ENCODE measurements at regions not wholly inside any gene's neighbourhood (a gene's known extent, or its start where the extent isn't known, plus 50 kb on each side); places are given as distances from the start of the nearest gene placed in this dataset.

DNA sequence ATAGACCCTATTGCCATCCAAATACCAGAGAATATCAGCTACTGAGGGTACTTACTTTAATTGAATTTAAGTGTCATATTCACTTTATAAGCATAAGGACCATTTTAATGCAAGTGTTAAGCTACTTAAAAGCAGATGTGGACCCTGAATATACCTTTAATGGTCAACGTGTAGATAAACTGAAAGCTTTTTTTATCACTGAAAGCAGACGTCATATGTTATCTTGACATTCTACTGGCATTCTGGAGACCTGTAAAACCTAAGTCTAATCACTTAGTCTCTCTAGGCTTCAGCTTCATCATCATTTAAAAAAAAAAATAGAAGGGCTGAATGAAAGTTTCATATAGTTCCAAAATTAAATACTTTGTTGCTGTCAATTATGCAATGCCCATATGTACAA, 116.5 kb downstream of the ELAPOR2 start:
- no peak for DNase-seq

DNA sequence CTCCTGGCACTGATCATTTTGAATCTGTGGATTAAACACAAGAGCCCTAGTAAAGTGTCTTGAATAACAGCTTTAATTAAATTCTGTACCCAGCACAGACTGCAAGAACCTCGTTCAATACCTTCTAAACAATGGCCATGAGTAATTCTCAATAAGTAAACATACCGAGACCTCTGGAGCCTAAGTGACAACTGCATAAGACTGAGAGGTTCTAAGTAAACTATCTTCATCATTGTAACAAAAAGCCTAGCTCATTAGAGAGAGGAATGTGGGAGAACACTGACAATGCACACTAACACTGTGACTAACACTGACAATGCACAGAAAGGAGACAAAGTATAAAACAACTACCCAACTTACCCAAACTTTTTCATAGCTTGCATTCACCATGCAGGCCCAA, 117.4 kb downstream of the ELAPOR2 start:
- no peak for DNase-seq

DNA sequence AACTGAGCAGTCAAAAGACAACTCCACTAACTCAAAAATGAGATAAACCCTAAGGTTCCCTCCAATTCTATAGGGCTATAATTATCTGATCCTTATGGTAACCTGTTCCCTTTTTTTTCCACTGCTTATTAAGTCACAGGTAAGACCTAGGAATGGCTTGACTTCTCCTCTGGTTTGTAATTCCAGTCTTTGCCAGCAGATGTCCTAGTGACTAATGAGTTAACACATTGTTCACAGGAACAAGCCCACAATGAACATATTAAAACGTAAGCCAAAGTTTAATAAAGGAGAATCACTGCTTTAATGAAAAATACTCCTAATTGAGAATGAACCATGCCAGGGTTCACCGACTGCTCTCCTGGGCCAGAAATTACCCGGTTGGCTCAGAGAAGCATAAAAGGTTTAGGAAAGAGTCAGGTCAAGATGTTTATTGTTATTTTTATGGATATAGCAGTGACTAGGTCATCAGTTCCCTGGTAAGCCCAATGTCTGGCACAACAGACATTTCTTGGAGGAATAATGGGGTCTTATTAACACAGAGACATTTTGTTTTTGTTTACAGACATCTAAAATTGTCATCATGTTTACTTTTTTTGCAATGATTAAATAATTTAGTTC, 120.1 kb downstream of the ELAPOR2 start:
- DNase-seq, result peak; percentile 76

DNA sequence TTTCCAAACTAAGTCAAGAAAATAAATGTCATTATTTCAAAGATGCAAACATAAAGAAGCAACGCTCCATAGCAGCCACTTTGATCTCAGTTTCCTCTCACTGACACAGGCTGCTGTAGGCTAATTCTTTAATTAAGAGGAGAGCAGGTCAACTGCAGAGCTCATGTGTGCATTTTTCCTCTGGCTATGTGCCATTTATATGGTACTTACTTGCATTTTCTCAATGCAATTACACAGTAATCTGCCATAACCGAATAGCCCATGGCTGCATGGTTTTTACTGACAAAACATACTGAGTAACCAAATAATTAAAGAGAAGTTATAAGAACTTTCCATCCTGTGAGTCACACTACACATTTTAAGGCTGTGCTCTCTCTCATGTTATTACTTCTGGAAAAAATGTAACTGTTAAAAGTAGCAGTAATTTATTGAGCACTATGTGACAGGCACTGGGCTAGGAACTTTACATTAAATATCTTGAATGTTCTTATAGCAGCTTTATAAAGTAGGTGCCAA, 122.0 kb downstream of the ELAPOR2 start:
- DNase-seq, result no peak

DNA sequence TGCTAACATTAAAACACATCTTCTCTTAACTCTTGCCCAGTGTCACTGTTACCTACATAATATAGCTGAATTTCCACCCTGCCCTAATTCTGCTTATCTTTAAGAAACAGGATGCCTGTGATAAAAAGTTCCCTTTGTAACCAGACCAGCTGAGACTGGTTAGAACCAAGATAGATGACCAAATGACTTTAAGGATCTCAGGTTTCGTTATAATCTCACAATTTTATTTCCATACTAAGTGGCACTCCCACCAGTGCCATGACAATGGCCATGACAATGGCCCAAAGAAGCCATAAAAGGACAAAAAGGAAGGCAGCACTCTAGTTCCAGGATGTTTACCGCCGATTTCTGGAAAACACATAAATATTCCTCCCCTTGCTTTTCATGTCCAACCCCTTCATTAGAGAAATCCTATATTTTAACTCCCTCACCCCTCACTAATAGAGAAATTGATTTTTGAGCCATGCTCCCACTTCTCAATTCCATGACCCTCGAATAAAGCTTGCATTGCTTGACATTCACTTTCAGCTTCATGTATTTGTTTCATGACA, 126.1 kb downstream of the ELAPOR2 start:
- DNase-seq, result no peak

DNA sequence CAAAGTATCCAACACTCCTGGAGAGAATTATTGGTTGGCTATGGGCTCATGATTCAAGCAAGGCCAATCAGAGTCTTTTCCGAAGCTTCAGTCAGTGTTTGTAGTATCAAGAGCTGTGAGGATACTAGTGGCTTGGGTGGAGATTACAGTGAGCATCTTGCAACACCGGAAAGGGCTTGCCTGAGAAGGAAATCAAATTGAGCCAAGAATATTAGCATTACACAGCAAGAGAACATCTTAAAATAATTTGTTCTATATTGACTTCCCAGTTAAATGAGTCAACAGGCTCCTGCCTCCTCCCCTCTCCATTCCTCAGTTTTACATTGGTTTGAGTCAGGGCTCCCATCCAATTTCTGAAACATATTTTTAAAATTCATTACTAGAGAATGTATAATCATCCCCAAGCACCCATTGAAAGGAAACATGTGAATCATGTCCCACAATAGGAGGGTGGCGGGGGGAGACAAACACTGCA, 127.4 kb downstream of the ELAPOR2 start:
- no peak for DNase-seq

DNA sequence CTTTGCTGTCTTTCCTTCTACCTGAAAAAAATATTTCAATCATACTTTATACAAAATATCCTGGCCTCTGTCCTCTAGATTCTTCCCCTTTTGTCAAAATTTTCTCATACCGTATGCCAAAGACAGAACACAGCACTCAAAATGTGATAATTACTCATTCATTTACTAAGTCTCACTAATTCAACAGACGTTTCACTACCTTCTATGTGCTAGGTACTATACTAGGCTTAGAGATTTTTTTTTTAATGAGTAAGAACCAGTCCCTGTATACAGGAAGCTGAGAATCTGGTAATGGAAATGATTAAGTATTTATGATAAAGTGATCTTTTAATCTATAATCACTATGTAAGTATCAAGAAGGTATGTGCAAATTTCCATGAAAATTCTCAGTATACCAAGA, 128.0 kb downstream of the ELAPOR2 start:
- DNase-seq, result no peak

DNA sequence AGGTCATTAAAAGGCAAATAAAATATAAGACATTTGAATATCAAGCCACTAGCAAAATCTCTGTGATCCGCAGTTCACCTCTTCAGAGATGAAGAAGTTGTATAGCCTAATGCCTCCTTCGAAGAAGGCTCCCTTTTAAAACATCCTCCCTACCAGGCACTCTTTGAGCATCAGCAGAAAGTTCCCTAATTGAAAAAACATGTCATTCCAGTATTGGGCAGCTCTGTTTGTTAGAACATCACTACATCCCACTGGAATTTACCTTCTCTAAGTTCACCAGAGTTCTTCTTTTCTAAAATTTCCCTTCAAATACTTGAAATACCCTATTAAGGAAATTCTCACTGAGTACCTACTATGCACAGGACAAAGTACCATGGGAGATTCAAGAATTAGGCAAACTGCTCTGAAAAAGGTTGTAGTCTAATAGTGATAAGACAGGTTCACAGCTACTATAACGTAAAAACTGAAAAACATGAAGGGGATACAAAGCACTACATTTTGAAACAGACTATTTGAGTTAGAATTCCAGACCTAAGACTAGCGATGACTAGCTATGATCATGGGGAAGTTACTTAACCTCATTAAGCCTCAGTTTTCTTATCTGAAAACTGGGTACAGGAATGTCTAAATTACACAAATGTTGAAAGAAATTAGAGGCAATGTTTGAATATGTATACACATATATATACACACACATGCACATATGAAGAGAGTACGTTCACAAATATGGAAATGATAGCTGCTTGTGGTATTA, 128.7 kb downstream of the ELAPOR2 start:
- DNase-seq, result no peak

DNA sequence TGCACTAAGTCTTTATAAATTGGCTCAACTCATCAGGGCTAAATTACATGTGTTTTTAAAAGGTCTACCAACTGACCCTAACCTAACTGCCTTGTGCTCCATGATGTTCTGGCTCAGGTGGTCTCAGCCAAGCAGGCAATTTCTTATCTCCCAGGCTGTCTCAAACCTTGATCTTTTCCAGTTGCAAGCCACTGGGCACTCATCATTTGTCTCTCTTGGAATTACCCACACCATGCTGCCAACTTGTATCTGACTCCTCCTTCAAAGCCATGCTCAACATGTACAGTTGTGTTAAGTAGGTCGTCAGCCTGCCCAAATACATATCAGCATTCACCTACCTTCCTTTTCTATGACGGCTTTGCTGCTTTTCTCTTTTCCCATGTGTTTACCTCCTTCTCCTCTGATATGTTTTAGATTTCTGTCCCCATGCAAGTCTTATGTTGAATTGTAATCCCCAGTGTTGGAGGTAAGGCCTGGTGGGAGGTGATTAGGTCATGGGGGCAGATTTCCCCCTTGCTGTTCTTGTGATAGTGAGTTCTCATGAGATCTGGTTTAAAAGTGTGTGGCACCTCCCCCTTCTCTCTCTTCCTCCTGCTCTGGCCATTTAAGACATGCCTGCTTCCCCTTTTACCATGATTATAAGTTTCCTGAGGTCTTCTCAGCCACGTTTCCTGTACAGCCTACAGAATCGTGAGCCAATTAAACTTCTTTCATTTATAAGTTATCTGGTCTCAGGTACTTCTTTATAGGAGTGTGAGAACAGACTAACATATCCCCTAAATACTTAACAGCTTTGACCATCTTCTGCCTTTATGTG, 130.0 kb downstream of the ELAPOR2 start:
- no peak for DNase-seq

DNA sequence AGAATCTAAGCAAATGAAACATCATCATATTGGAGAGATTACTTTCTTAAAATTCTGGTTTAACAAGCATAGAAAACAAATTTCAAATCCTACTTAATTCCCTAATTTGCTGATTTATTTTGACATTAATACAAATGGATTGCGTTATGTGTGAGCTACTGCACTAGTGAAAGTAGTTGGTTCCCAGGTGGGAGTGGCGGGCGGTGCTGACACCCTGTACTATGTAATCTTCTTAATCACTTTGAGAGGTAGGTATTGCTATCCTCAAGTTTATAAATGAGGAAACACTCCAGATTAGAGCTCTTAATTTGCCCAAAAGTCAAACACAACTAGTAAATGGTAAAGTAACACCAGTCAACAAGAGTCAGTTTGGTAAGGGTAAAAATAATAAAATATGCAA, 131.1 kb downstream of the ELAPOR2 start:
- no peak for DNase-seq

DNA sequence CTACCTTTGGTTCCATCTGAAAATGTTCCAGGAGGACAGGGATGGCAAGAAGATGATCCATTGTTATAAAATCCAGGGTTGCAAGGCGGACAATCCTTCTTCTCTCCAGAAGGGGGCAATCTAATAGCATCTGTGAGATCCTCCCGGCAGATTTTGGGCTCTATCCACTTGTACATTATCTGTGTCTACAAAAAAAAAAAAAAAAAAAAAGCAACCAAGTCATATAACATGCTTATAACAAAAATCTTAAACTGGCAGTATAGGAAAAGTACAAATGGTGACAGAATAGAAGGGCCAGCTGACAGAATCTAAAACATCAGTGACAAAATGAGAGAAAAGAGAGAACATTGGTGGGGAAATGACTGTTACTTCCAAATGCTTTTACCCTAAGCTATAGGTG, 132.7 kb downstream of the ELAPOR2 start:
- DNase-seq, result peak; percentile 12

DNA sequence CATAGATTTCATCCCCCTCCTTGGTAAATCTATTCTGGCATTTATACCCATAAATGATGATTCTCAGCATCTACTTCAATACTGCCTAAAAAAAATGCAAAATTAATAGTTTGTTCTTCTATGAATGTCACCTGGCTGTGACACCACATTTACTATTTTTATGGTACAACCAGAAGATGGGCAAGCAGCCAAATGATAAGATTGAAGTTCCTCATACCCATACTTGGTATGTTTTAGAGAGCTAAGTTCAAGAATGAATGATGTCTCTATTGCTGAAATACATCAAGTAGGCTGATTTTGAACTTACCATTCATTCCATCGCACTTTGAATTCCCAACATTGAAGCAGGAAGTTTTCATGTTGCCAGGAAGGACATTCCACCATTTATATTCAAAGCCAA, 134.2 kb downstream of the ELAPOR2 start:
- no peak for DNase-seq

DNA sequence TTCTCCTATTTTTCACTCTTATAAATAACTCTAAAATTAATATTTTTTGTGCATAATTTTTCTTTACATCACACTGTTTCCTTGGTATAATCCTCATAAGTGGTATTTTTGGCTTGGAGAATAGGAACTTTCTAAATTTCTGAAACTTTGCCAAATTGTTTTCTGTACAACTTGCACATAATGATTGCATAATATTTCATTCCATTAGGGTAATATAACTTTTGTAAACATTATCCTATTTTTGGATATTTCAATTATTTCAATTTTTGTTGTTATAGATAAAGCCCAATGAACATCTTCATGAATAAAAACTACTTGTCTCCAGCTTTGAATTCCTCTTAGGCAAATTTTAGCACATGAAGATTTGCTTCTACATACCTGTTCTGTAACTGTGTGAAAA, 135.9 kb downstream of the ELAPOR2 start:
- no peak for DNase-seq

DNA sequence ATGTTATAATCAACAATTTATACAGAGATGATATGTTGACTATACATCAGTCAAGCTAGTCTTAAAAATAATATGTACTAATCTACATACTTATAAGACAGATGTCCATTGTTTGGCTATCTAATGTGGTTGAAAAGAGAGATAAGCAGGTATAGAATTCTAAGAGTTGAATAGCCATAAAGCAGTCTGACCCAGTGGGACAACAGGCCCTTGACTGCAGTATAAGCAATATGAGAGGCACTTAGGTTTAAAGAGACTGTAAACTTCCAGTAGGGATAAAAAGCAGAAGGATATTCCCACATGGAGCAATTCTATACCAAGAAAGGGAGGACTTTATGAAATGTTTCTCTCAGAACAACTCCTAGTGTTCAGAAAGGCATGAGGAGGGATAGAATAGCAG, 139.3 kb downstream of the ELAPOR2 start:
- no peak for DNase-seq

DNA sequence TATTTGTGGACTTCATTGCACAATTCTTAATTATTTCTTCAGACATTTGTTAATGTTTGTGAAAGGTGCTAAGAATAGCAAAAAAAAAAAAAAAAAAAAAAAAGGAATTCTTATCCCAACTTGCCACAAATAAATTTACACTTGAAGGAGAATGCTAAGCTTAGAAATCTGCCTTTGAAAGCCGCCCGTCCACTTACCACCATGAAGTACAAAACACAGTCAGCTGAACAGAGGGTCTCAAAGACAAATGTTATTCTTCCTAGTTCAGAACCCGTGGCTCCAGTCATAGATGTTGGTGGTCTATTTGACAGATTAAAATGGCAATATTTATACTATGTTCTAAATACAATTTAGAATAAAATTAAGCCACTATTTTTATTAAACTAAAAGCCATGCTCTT, 141.2 kb downstream of the ELAPOR2 start:
- DNase-seq, result no peak

DNA sequence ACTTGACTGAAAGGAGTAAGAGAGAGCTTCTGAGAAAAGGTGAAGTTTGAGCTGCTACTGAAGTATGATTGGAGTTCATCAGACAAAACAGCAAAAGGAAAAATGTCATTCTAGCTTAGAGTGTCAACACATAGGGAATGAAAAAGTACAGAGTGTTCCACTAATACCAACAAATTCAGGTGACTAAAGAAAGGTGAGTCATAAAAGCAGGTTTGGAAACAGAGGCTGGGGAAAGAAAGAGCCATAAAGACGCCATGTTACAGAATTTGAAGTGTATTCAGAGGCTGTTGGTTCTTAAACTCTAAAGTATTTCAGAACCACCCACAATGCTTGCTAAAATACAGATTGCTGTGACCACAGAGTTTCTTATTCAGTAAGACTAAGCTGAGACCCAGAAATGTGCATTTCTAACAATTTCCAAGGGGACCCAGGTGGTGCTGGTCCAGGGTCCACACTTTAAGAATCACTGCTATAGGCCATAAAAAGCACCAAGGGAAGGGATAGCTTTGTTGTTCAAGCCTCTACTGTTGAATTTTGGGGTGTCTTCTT, 143.1 kb downstream of the ELAPOR2 start:
- no peak for DNase-seq

DNA sequence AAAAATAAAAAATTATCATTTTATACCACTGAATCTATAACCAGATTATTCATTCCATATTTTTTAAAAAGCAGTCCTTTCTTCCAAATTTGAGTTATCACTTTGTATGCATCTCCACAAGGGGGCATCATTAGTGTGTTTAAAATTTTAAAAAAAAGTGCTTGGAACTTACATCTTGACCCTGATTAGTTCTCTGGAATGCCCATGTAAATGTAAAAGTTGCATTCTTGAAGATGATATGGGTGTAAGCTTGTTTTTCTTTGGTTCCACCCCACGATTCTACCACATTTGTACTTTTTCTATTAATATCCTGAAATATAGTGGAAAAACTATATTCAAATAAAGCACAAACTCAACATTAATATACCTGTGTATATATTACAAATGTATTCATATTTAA, 144.9 kb downstream of the ELAPOR2 start:
- DNase-seq, result no peak
